HG02623 (cell line): ENCODE measurements at regions not wholly inside any gene's neighbourhood (a gene's known extent, or its start where the extent isn't known, plus 50 kb on each side); places are given as distances from the start of the nearest gene placed in this dataset.
A peak's percentile ranks its signal among the peaks of the same experiment; 100 is the strongest.
"Not testable (repeated sequence)": the region's sequence is repeated elsewhere in the genome, so short reads cannot be mapped to it uniquely, and the experiment has no call there.

Experiments used
- ATAC-seq: cut with Tn5 transposase; IDR thresholded peaks from one replicate; pipeline ENCODE4 v1.9.1; 2021; ENCODE audit warnings: moderate library complexity; ENCODE audit not compliant: unreplicated experiment

DNA sequence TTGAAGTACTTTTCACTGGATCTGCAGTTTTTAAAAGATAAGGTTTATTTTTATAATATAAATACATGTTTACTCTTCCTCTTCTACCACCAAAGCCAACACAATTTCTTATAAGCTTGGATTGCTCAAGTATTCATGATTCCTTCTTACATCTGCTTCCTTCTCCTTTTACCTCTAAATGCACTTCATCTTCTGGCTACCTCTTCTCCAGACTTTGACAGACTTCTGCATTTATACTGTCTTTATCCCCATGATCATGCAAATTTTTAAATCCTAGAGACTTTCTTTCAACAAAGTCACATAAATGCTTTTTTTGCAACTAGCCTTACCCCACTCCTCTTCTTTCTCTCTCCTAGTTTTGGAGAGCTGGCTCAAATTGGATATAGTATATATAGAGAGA, 142.9 kb downstream of the TFAP2B start:
- ATAC-seq: no peak

DNA sequence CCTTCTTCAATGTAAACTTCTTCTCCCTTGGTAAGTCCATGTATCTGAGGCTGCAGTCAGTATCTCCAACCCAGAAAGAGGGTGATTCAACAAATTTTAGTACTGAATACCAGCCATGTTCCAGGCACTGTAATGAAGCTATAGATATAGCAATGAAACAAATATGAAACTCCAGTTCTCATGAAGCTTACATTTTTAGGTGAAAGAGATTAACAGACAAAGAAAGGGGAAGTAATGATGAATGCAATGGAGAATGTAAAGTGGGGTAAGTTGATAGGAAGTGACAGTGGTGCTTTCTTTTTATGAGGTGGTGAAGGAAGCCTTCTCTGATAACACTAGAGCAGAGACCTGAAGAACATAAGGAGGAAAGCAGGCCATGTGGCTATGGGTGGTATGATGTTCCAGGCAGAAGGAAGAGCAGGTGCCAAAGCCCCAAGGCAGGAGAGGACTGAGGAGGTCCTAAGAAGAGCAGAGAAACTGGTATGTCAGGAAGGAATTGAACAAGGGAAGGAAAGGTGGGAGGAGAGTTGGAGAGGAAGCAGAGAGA, 143.6 kb downstream of the TFAP2B start:
- ATAC-seq: no peak

DNA sequence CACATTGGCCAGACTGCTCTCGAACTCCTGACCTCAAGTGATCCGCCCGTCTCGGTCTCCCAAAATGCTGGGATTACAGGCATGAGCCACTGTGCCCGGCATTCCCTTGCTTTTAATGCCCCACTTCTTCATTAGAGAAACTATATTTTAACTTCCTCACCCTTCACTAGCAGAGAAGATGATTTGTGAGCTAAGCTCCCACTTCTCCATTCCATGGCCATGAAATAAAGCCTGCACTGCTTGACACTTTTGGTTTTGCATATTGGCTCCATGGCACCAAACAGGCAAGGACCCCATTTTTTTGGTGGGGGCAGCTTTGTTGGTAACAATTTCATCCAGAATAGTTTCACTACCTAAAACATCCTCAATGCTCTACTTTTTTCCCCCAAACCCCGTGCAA, 145.3 kb downstream of the TFAP2B start:
- ATAC-seq: no peak

DNA sequence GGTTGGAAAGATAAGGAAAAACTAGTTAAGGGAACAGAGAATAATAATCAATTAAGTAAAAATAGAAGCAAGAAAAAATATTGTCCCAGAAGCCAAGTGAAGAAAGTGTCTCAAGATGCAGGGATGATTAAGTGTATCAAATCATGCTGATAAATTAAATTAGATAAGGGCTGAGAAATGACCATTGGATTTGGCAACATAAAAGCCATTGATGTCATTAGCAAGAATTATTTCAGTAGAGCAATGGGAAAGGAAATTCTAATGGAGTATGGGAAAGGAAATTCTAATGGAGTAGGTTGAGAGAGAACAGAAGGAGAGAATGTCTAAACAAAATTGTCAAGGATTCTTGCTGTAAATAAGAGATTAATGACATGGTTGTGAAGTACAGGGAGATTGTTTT, 146.8 kb downstream of the TFAP2B start:
- ATAC-seq: no peak

DNA sequence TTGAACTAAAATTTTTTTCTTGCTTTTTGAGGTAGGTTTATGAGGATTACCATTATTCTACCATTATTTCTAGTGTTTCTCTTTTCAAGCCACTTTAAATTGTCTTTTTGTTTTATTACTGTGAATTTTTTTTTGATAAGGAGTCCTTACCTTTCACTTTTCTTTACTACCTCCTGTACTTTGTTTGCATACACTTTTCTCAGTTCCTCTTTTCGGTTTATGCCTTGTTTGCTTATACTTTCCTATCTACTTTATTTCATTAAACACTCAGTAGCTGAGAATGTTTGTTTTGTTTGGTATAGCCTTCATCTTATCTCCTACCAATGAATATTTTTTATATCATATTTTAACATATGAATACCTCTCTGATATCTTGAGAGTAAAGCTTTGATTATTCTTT, 147.9 kb downstream of the TFAP2B start:
- peak; percentile 91 for ATAC-seq

DNA sequence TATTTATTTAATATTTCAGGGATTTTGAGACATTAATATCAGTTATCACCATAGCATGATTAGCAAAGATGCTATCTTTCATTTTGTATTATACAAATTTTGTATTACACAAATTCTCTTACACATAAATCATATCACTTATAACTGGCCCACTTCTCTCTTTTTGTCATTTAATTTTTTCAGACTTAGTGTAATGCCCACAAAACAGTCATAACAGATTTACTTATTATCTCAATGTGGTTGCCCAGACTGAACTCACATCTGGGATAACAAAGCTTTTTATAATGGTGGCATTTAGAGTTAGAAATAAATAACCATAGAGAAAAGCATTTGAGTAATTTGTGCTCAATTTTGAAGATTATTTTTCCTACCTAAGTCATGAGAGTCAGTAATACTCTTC, 148.3 kb downstream of the TFAP2B start:
- no peak for ATAC-seq

DNA sequence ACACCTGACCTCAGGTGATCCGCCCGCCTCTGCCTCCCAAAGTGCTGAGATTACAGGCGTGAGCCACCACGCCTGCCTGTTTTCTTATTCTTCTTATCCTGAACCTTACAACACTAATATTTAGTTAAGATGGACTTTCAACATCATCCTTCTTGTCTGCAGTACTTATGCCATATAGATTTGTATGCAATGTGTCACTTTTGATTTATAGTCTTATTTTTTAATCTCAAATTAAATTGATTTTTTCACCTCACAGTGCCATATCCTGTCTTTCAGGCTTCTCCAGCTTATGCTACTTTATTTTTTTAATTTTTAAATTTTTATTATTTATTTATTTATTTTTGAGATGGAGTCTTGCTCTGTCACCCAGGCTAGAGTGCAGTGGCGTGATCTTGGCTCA, 149.6 kb downstream of the TFAP2B start:
- not testable (repeated sequence) for ATAC-seq

DNA sequence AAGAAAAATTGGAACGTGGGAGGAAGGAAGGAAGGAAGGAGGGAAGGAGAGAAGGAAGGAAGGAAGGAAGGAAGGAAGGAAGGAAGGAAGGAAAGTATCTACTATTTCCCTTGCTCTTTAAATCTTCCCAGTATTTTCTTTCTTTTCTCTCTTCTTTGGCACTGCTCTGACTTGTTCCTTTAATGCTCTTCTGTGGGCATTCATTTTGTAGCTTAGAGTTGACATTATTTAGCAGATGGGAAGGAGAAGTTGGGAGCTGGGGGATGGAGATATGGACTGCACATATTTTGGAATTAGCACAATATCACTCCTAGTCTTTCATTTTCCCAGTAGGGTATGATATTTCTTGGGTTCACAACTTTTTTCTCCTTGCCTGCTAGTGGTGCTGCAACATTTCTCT, 152.2 kb downstream of the TFAP2B start:
- no peak for ATAC-seq

DNA sequence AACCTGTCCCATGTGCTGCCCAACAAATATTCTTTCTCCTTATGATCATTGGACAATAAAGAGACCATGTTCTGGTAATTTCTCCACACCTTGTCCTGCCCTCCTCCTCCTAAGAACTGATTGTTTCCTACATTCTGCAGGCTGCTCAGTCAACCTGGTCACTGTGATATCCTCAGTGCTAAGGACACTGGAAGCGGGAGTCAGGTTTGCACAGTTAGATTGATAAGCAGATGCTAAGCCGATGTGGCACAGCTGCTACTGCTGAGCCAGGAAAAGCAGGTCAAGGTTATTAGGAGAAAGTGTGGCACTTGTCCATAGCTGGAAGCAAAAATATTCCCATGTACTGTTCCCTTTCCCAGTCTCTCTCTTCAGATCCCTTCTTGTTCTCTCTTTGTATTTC, 154.8 kb downstream of the TFAP2B start:
- ATAC-seq: no peak

DNA sequence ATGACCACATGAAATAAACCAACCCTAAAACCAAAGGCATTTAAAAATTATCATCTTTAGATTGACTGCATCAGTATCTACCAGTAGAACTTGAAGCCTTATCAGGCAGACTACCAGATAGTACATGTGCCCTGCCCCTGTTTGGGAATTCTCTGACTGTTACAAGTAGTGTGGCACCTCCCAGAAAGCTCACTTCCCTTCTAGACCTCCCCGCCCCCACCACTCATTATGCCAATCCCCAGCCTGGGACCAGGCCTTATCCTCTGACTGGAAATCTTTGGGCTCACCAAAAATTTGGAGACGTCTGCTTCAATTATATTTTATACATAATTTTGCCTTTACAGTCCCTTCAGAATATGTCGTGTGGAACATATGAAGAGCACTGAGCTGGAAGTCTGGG, 155.6 kb downstream of the TFAP2B start:
- no peak for ATAC-seq

DNA sequence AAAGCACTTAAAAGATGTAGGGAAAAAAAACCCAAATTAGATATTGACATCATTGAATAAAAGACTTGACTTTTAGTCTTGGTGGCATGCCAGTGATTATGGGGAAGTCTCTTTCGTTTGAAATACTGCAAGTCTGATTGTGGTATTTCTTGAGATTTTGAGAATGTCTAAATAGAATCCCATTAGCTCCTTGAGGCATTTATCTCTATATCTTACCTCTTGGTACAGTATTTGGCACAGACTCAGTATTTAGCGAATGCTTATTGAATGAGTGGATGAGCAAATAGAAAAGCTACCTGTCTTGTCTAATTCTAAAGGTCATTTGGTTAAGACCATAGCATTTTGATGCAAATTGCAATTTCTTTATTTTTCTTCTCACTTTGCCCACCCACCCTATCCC, 156.5 kb downstream of the TFAP2B start:
- no peak for ATAC-seq

DNA sequence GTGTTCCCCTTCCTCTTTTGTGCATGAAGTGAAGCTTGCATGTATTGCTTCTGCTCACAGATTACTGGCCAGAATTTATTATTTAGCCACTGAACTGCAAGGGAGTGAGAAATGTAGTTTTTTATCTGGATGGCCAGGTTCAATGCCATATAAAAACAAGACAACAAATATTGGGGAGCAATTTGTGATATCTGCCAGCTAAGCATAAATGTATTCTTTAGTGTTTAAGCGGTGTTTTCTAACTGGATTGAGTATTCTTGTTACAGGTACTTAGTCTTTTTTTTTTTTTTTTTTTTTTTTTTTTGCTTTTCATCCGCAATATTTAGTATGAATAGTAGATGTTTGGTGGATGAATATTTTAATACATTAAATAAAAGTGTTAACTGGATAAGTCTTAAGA, 158.2 kb downstream of the TFAP2B start:
- no peak for ATAC-seq

DNA sequence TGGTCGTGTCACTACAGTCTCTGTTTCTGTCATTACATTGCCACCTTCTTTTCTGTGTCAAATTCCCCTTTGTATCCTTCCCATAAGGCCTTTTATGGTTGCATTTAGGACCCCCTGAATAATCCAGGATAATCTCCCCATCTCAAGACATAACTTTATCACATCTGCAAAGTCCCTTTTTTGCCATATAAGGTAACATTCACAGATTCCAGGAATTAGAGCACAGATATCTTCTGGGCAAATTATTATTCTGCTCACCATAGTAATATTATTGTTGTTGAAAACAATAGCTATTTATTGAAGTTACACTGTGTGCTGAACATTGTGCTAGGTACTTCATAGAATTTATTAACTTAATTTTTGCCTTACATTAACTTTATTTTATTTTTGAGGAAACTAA, 159.1 kb downstream of the TFAP2B start:
- ATAC-seq: no peak

DNA sequence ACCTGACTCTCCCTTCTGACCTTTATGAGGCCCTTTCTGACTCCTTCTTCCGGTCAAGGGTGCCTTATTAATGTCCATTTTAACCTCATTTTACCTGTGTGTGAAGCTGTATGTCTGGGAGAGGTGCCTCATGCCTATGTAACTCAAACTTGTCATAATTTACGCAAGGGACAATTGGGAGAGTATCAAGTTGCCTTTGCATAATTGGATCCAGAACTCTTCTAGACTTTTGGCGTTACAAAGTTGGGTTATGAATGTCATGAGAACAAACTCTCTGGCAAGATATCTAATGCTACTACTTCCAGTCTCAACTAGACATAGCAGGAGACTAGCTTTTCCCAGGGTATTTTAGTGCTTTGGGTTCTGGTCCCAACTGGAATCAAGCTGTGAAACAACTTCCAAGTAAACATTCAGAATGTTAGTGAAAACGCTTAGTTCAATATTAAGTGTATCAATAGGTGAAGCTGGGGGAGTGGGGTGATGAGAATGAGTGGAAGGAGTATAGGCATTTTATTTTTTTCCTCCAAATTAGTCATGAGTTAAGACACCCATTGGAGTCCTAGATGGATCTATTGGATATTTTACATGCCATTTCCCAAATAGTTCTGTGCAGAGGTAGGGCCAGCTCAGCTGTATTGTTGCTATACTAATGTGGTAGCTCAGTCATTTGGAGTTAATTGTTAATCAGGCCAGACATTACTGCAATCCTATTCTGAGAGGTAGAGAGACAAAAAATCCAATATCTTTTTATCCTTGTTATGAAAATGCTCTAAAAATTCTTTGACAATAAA, 159.9 kb downstream of the TFAP2B start:
- no peak for ATAC-seq

DNA sequence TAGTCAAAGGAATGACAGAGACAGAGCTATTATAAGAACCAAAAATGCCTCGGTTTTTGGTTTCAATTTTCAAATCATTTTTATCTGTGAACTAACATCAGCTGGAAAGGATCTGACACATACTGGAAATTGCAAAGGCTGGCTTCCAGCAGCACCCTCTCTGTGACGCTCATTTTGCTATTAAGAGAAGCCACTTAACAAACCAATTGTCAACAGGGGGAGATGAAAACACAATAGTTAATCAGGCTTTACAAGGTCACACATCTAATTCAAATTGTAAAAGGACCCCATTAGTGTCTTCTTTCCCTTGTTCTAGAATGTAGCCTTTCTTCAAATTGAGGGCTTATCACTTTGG, 160.5 kb downstream of the TFAP2B start:
- ATAC-seq: no peak

DNA sequence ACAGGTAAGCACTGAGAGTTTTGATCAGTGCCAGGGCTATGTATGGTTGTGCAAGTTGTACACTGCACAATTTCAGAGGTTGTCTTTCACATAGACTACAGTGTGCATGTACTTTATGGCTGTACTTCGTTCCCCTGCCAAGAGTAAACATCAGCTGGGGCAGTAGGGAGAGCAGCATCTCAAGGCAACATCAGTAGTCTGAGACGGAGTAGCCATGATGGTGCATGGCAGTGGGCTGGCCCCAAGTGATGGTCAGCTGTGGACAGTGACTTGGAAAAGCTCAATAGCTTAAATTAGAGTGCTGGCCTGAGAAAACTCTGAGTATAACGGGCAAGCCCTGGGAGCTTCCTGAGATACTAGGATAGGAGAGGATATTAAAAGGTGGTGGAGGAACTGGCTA, 165.5 kb downstream of the TFAP2B start:
- ATAC-seq: no peak

DNA sequence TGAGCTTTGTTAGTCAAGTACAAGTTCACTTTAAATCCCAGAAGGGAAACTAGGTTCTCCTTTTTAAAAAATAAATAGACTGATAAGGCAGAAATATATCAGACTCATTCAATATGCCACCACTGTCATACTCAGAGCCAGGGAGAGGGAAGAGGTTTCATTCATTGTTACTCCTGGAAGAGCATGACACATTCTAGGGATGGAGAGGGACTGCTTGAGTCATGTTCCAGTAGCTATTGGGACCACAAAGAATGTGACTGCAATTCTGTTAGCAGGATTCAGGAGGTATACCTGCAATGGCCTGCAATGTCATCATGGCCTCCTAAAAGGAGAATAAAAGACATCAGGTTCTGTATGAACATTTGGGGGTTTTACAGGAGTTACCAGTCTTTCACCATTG, 167.6 kb downstream of the TFAP2B start:
- no peak for ATAC-seq

DNA sequence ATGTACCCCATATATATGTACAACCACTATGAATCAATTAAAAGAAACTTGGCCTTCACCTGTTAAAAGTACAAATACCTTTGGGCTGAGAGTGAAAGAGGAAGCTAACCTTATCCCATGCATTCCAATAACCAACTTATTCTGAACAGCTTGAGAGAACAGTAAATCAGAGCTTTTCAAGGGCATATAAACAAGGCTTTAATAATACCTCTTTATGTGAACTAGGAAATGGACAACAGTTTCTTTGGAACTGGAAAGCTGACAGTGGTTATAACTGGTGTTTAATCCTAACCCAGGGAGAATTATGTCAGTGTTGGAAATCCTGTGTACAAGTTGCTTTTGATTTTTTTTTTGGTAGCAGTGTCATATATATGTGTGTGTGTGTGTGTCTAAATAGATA, 170.5 kb downstream of the TFAP2B start:
- no peak for ATAC-seq

DNA sequence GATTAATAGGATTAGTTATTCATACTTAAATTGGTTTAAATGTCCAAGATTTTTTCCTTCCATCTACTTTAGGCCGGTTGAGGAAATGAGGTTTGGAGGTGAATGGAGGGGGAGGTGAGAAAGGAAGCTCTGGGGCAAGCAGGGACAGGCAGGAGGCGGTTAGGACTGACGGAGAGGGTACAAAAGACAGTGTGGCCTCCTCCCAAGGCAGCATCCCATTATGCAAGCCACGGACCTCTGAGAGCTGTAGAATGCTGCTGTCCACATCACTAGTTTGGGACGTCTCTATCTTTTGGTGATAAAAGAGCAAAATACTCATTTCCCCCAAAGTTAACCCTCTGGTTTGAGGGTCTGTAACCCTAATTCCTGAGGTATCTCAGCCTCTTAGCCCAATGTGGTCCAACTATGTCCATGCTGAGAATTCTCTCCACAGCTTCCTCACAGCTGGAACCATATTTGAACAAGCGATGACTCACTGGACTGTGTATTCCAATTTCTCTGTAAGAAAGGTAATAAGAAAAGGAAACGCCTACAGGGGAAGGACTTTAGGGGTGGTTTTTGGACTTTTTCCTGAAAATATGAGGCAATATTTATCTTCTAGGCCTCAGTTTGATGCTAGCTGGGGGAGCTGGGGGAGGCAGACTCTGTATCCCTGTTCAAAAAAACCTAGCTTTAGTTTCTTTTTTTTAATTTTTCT, 172.2 kb downstream of the TFAP2B start:
- no peak for ATAC-seq

DNA sequence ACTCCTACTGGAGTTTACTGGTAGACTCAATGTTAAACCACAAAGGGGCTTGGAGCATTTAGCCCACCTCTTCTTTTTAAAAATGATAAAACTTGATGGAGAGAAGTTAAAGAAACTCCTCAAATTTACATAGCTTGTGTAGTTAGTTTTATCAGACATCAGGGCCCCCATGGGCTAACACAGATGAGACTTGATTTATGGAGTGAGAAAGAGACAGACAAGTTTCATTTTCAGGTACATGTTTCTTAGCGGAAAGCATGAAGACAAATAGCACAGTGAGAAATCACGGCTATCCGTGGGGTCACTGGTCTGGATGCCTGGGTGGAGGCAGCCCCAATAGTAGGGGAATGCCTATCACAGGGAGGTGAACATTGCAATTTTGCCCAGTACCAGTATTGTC, 173.6 kb downstream of the TFAP2B start:
- ATAC-seq: no peak

DNA sequence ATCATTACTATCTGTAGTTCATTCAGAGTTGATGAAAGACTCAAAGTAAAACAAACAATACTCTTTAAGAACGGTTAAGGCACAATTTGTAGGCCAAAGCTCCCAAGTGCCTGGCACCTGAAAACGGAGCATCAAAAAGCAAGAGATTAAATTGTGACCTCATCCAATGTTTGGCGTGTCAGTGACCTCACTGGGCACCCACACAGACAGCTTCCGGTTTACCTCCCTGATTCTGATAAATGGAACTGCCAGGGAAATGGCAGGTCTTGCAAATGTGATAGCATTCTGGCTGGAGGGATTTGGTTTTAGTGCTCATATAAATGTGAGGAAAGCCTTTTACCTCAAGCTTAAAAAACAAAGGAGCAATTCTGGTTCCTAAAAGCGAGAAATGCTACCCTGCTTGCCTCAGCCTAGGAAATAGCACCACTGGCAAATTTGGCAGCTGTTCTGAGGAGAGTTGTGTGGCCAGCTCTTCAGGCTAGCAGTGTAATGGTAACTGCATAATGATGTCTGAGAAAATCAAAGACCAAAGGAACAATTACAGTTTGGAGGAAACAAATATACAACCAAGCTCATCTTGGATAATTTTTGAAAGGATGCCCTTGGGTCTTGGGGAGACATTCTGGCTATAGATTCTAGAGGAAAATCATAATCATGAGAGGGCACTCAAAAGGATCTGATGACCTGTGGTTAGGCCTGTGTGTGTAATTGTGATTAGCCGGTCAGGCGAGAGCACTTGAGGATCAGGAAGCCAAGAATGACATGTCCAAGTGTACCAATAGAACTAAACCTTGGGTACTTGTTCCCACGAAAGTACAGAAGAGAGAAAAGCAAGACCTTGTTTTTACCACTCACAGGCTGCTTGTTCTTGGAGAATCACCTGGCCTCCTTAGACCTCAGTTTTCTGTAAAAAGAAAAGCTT, 174.3 kb downstream of the TFAP2B start:
- no peak for ATAC-seq
